OCI-LY7 (cell line): ENCODE measurements at regions not wholly inside any gene's neighbourhood (a gene's known extent, or its start where the extent isn't known, plus 50 kb on each side); places are given as distances from the start of the nearest gene placed in this dataset.

Experiments
- CTCF ChIP-seq: fragments of 200-600 bp; sonication (generic); conservative IDR thresholded peaks from 2 replicates; pipeline ENCODE4 v1.5.1; 2014; ENCODE audit warnings: mild to moderate bottlenecking, antibody characterized with exemption, low read length, moderate library complexity, mixed read lengths
- EZH2phosphoT487 ChIP-seq: fragments of 200-600 bp; sonication (generic); IDR thresholded peaks from 2 replicates; pipeline ENCODE4 v1.6.1; 2018; ENCODE audit warnings: low read depth, borderline replicate concordance, mild to moderate bottlenecking, mixed run types, antibody characterized with exemption, low read length, moderate library complexity, mixed read lengths

GRCh38 chr9:18036422-18037187, 437.3 kb upstream of the ADAMTSL1 start:
- TF ChIP-seq CTCF (no peak), EZH2phosphoT487 (no peak)
